ENCODE measurements at regions not wholly inside any gene's neighbourhood (a gene's known extent, or its start where the extent isn't known, plus 50 kb on each side); places are given as distances from the start of the nearest gene placed in this dataset.

DNA sequence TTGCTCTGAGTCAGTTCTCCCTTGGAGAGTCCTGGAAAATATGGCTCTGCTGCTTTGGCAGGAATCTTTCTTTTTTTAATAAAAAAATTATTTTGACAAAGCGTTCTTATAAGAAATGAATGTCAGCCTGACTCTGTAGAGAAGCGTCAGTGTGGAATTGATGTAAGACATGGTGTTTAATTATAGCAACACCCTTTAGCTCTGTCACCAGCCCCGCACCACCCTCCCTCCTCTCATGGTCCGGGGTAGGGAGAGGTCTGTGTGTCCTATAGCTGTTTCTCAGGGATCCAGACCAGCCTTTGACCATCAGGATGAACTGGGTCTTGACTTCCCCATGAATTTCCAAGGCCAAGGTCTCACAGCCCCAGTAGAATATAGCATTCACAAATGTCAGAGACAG lies 120.6 kb downstream of the CHST1 start:
- no peak overlapping the region for H3K4me3 ChIP-seq (ENCODE audit: low read depth, low read length)
- no peak for DNase-seq (ENCODE audit: low read depth)
- no peak for TF ChIP-seq CTCF (IDR thresholded peaks at IDR 0.05; ENCODE audit: control insufficient read depth, extremely low read depth, insufficient read depth)

- no peak for DNase-seq (ENCODE audit: low read depth)
- no peak for TF ChIP-seq CTCF (IDR thresholded peaks at IDR 0.05; ENCODE audit: control insufficient read depth, extremely low read depth, insufficient read depth)
- no peak overlapping the region for H3K4me3 ChIP-seq (ENCODE audit: low read depth, low read length)
Measured at GRCh38 chr11:45543808-45544422, 121.5 kb downstream of the CHST1 start.

GRCh38 chr11:45543081-45543480 lies 122.3 kb downstream of the CHST1 start:
- no peak for DNase-seq (ENCODE audit: low read depth)
- TF ChIP-seq CTCF (IDR thresholded peaks at IDR 0.05; ENCODE audit: control insufficient read depth, extremely low read depth, insufficient read depth): no peak
- no peak overlapping the region for H3K4me3 ChIP-seq (ENCODE audit: low read depth, low read length)

- no peak overlapping the region for H3K4me3 ChIP-seq (ENCODE audit: low read depth, low read length)
- TF ChIP-seq CTCF (IDR thresholded peaks at IDR 0.05; ENCODE audit: control insufficient read depth, extremely low read depth, insufficient read depth): no peak
- no peak for DNase-seq (ENCODE audit: low read depth)
Measured at GRCh38 chr11:45541693-45542434, 123.6 kb downstream of the CHST1 start.

GRCh38 chr11:45538939-45539338 lies 126.5 kb downstream of the CHST1 start:
- H3K4me3 ChIP-seq (ENCODE audit: low read depth, low read length): no peak overlapping the region
- no peak for DNase-seq (ENCODE audit: low read depth)
- no peak for TF ChIP-seq CTCF (IDR thresholded peaks at IDR 0.05; ENCODE audit: control insufficient read depth, extremely low read depth, insufficient read depth)

GRCh38 chr11:45538363-45538762 lies 127.1 kb downstream of the CHST1 start:
- no peak for DNase-seq (ENCODE audit: low read depth)
- no peak overlapping the region for H3K4me3 ChIP-seq (ENCODE audit: low read depth, low read length)
- no peak for TF ChIP-seq CTCF (IDR thresholded peaks at IDR 0.05; ENCODE audit: control insufficient read depth, extremely low read depth, insufficient read depth)

Data from LNCaP clone FGC (cell line).